HCT116 (cell line): ENCODE measurements at regions not wholly inside any gene's neighbourhood (a gene's known extent, or its start where the extent isn't known, plus 50 kb on each side); places are given as distances from the start of the nearest gene placed in this dataset.

ENCODE experiments used
- ATAC-seq: fragments of 200-7000 bp; cut with Tn5 transposase; 2 replicates; pipeline ENCODE4 v1.9.1; 2020; ENCODE audit warnings: mild to moderate bottlenecking, moderate library complexity
- BruUV-seq: library from RNA; stranded (reverse); fragments of 400-500 nt; replicated peaks from 2 replicates; lab custom pipeline; 2021; lab: Mats Ljungman, UMichigan
- CTCF ChIA-PET: fragments of 300-600 bp; sonication (Branson Sonifier 250); formaldehyde crosslinking; loops from one replicate; lab custom pipeline; 2021; ENCODE audit warnings: antibody characterized with exemption; lab: Charles Lee
- POLR2A ChIA-PET: fragments of 300-600, 350-600 bp; sonication (Branson Sonifier 250); formaldehyde crosslinking; loops from one replicate; lab custom pipeline; 2021; ENCODE audit warnings: antibody characterized with exemption; lab: Charles Lee
- RAD21 ChIA-PET, 2 experiments: fragments of 300-600 bp; sonication (Branson Sonifier 250); formaldehyde crosslinking; loops; one replicate each; lab custom pipeline; 2023; ENCODE audit warnings: low total read pairs in 2 of 2; ENCODE audit not compliant: uncharacterized antibody in 2 of 2, unreplicated experiment in 2 of 2, low non-redundant PET in 1 of 2; lab: Charles Lee
- DNase-seq: peaks from one replicate; pipeline ENCODE4 v3.0.0-alpha.2; 2010; ENCODE audit warnings: low read depth, low spot score
- H2AFZ ChIP-seq: fragments of 200-600 bp; shearing (Covaris generic), sonication (generic); 2 replicates; pipeline ENCODE4 v1.6.1; 2017; ENCODE audit warnings: low read depth, mixed run types, mixed read lengths, antibody characterized with exemption, low read length; ENCODE audit not compliant: poor library complexity, severe bottlenecking
- H3K27ac ChIP-seq: 2 replicates; pipeline ENCODE4 v1.5.1; 2012; ENCODE audit warnings: low read depth, low read length
- H3K27me3 ChIP-seq: fragments of 200-600 bp; sonication (generic); 2 replicates; pipeline ENCODE4 v1.6.1; 2016; ENCODE audit warnings: mixed run types, low read length, mixed read lengths; ENCODE audit not compliant: insufficient read depth
- H3K36me3 ChIP-seq, 2 experiments: fragments of 200-500 bp in 1 of 2; fragments of 200-600 bp in 1 of 2; sonication (Bioruptor generic) in 1 of 2; sonication (generic) in 1 of 2; 2 replicates each; pipeline versions ENCODE4 v1.5.1 to v1.6.1; 2014 to 2016; ENCODE audit warnings: low read length in 2 of 2, inconsistent platforms in 1 of 2, mixed read lengths in 1 of 2, mixed run types in 1 of 2; ENCODE audit not compliant: insufficient read depth in 2 of 2, control insufficient read depth in 1 of 2
- H3K4me1 ChIP-seq, 2 experiments: fragments of 200-600 bp in 1 of 2; sonication (generic) in 1 of 2; 2 replicates each; pipeline versions ENCODE4 v1.5.1 to v1.6.1; 2012 to 2017; ENCODE audit warnings: low read length in 2 of 2, inconsistent platforms in 1 of 2, mild to moderate bottlenecking in 1 of 2, mixed read lengths in 1 of 2, mixed run types in 1 of 2, moderate library complexity in 1 of 2; ENCODE audit not compliant: insufficient read depth in 2 of 2, control insufficient read depth in 1 of 2
- H3K4me2 ChIP-seq: fragments of 200-600 bp; sonication (generic); 2 replicates; pipeline ENCODE4 v1.6.1; 2017; ENCODE audit warnings: mixed run types, low read length, mixed read lengths
- H3K4me3 ChIP-seq, 2 experiments: fragments of 200-600 bp in 1 of 2; sonication (generic) in 1 of 2; replicated peaks in 1 of 2; 2 replicates each; pipeline ENCODE4 v1.5.1; 2011 to 2016; ENCODE audit warnings: low read length in 2 of 2, control low read depth in 1 of 2, low read depth in 1 of 2, mild to moderate bottlenecking in 1 of 2, mixed read lengths in 1 of 2, mixed run types in 1 of 2
- H3K79me2 ChIP-seq: fragments of 200-600 bp; sonication (generic); 2 replicates; pipeline ENCODE4 v1.6.1; 2017; ENCODE audit warnings: mild to moderate bottlenecking, mixed run types, low read length, moderate library complexity, mixed read lengths; ENCODE audit not compliant: insufficient read depth
- H3K9ac ChIP-seq: fragments of 200-600 bp; sonication (generic); 2 replicates; pipeline ENCODE4 v1.6.1; 2016; ENCODE audit warnings: low read length, mixed read lengths
- H3K9me2 ChIP-seq: fragments of 200-600 bp; sonication (generic), shearing (Covaris generic); 2 replicates; pipeline ENCODE4 v1.6.1; 2017; ENCODE audit warnings: mixed run types, mild to moderate bottlenecking, moderate library complexity; ENCODE audit not compliant: insufficient read depth
- H3K9me3 ChIP-seq, 2 experiments: fragments of 200-500 bp in 1 of 2; fragments of 200-600 bp in 1 of 2; sonication (Bioruptor generic) in 1 of 2; sonication (generic) in 1 of 2; 2 replicates each; pipeline ENCODE4 v1.6.1; 2014 to 2017; ENCODE audit warnings: low read length in 2 of 2, mixed read lengths in 2 of 2, inconsistent platforms in 1 of 2, low read depth in 1 of 2, mild to moderate bottlenecking in 1 of 2, mixed run types in 1 of 2, moderate library complexity in 1 of 2; ENCODE audit not compliant: control insufficient read depth in 1 of 2, insufficient read depth in 1 of 2
- H4K20me1 ChIP-seq: fragments of 200-600 bp; sonication (generic), shearing (Covaris generic); 2 replicates; pipeline ENCODE4 v1.6.1; 2017; ENCODE audit warnings: mixed run types, mild to moderate bottlenecking, moderate library complexity; ENCODE audit not compliant: insufficient read depth
- CBX3 ChIP-seq: IDR thresholded peaks from 2 replicates; pipeline ENCODE4 v1.6.1; 2012; ENCODE audit warnings: low read depth
- EGR1 ChIP-seq: IDR thresholded peaks from 2 replicates; pipeline ENCODE4 v1.6.1; 2012; ENCODE audit warnings: low read depth
- FOSL1 ChIP-seq: IDR thresholded peaks from 2 replicates; pipeline ENCODE4 v1.6.1; 2012; ENCODE audit warnings: low read depth
- JUND ChIP-seq: IDR thresholded peaks from 2 replicates; pipeline ENCODE4 v1.6.1; 2012
- POLR2AphosphoS5 ChIP-seq: IDR thresholded peaks from 2 replicates; pipeline ENCODE4 v1.6.1; 2011; ENCODE audit warnings: mild to moderate bottlenecking, low read depth, low read length, moderate library complexity
- SP1 ChIP-seq: IDR thresholded peaks from 2 replicates; pipeline ENCODE4 v1.6.1; 2012; ENCODE audit warnings: low read depth
- SRF ChIP-seq: IDR thresholded peaks from 2 replicates; pipeline ENCODE4 v1.6.1; 2012; ENCODE audit warnings: low read depth
- TCF7L2 ChIP-seq: IDR thresholded peaks from 2 replicates; pipeline ENCODE4 v1.7.0; 2011; ENCODE audit warnings: borderline replicate concordance, inconsistent platforms; ENCODE audit not compliant: insufficient read depth, insufficient read length; ENCODE audit errors: extremely low read depth
- ZFX ChIP-seq: fragments of 450-650 bp; IDR thresholded peaks from 2 replicates; pipeline ENCODE4 v1.6.1; 2017
- intact Hi-C: fragments of 100-400 bp; cut with micrococcal nuclease; formaldehyde crosslinking; loops from 2 replicates; pipeline ENCODE4 v1.10.0; 2022
- TF ChIP-seq, protein P1 (sequence below): IDR thresholded peaks from 2 replicates; pipeline ENCODE4 v1.6.1; 2012

DNA sequence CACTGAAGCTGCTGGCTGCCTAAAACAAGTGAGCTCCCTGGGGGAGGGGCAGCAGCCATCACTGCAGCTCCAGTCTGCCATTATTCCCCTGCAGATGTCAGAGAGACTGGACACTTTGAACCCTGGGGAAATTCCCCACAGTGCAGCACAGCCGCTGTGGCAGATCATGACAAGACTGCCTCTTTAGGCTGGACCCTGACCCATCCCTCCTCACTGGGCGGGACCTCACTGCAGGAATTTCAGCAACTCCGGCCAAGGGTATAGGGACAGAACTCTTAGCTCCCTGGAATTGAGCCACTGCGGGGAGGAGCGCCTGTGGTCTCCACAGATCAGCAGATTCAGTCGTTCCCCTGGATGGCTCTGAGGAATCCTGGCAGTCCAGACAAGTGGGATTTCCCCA lies 964.6 kb downstream of the BRINP3 start:
- TF ChIP-seq, protein P1, sequence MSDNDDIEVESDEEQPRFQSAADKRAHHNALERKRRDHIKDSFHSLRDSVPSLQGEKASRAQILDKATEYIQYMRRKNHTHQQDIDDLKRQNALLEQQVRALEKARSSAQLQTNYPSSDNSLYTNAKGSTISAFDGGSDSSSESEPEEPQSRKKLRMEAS: no peak
- DNase-seq: no peak
- ChIA-PET CTCF (no interaction called here), RAD21 (no interaction called here), POLR2A (no interaction called here)
- Histone ChIP-seq H3K36me3 (no peaks in the 10 kb centered on the region), H3K27me3 (no peaks in the 10 kb centered on the region), H3K9me3 (no peaks in the 10 kb centered on the region), H3K4me3 (no peak overlapping the region), H3K79me2 (no peaks in the 10 kb centered on the region), H3K9ac (no peak overlapping the region), H2AFZ (no peak overlapping the region), H3K4me2 (no peak overlapping the region), H3K27ac (no peak overlapping the region), H4K20me1 (no peaks in the 10 kb centered on the region), H3K4me1 (no peaks in the 10 kb centered on the region), H3K9me2 (no peaks in the 10 kb centered on the region)
- no TSS peak for BruUV-seq
- ATAC-seq: no peak
- intact Hi-C loops: no loop called here

DNA sequence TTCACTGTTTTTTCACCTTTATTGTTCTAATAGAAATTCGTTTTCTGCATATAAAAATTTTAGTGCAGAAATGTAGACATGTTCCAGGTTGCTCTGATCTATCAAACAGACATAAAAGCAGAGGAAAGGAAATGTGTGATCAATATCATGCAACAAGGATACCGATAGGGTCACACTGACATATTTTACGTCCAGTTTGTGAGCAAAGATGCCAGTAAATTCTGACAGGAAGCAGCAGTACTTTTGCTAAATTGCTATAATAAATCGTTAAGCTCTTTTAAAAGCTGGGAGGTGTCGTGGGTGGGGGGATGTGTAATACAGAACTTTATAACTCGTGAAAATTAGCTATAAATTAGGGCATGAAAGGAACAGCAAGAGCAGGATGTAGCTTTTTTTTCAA lies 955.2 kb downstream of the BRINP3 start:
- ChIA-PET RAD21 (no interaction called here), CTCF (no interaction called here), POLR2A (no interaction called here)
- Histone ChIP-seq H3K4me3 (no peak overlapping the region), H3K4me1 (no peaks in the 10 kb centered on the region), H3K27ac (no peak overlapping the region), H3K79me2 (no peaks in the 10 kb centered on the region), H3K9me3 (no peaks in the 10 kb centered on the region), H4K20me1 (no peaks in the 10 kb centered on the region), H3K9ac (no peak overlapping the region), H3K9me2 (no peaks in the 10 kb centered on the region), H2AFZ (no peak overlapping the region), H3K36me3 (no peaks in the 10 kb centered on the region), H3K4me2 (no peak overlapping the region), H3K27me3 (no peaks in the 10 kb centered on the region)
- no peak for ATAC-seq
- TF ChIP-seq JUND: no peak
- no peak for TF ChIP-seq FOSL1
- TF ChIP-seq SP1: no peak
- TF ChIP-seq TCF7L2: no peak
- no peak for TF ChIP-seq ZFX
- no peak for TF ChIP-seq POLR2AphosphoS5
- no peak for TF ChIP-seq SRF
- no peak for TF ChIP-seq EGR1
- TF ChIP-seq CBX3: no peak
- BruUV-seq: no TSS peak
- intact Hi-C loops: no loop called here
- DNase-seq: no peak
